DOHH2 (cell line): ENCODE measurements at regions not wholly inside any gene's neighbourhood (a gene's known extent, or its start where the extent isn't known, plus 50 kb on each side); places are given as distances from the start of the nearest gene placed in this dataset.

ENCODE experiments used
- EZH2phosphoT487 ChIP-seq: fragments of 200-600 bp; sonication (generic); IDR thresholded peaks from 2 replicates; pipeline ENCODE4 v1.6.1; 2017; ENCODE audit warnings: borderline replicate concordance, mild to moderate bottlenecking, antibody characterized with exemption, low read length, moderate library complexity, mixed read lengths
- TF ChIP-seq, protein P1 (sequence below): fragments of 200-600 bp; sonication (generic); IDR thresholded peaks from one replicate; pipeline ENCODE4 v1.5.1; 2014; ENCODE audit warnings: antibody characterized with exemption, mild to moderate bottlenecking, low read depth, low read length; ENCODE audit not compliant: poor library complexity, severe bottlenecking

DNA sequence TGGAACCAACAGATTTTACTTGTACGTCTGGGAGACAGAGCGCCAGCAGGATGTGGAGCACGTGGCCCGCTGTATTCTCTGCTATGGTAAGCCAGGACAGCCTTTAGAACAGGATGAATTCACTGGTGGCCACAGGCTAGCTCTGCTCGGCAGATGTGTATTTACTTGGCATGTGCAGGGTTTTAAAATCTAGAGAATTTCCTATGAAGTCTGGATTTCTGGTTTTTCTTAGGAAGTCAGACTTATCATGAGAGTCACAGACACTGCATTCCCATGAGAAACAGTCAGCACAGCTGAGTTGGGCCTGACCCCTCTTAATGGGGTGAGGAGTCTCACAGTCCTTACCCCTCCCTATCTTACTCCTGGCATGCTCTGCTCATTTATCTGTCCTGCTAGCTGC is 84.6 kb upstream of the COL6A5 start:
- TF ChIP-seq, protein P1, sequence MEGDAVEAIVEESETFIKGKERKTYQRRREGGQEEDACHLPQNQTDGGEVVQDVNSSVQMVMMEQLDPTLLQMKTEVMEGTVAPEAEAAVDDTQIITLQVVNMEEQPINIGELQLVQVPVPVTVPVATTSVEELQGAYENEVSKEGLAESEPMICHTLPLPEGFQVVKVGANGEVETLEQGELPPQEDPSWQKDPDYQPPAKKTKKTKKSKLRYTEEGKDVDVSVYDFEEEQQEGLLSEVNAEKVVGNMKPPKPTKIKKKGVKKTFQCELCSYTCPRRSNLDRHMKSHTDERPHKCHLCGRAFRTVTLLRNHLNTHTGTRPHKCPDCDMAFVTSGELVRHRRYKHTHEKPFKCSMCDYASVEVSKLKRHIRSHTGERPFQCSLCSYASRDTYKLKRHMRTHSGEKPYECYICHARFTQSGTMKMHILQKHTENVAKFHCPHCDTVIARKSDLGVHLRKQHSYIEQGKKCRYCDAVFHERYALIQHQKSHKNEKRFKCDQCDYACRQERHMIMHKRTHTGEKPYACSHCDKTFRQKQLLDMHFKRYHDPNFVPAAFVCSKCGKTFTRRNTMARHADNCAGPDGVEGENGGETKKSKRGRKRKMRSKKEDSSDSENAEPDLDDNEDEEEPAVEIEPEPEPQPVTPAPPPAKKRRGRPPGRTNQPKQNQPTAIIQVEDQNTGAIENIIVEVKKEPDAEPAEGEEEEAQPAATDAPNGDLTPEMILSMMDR, result no peak
- no peak for TF ChIP-seq EZH2phosphoT487
